Glomerular visceral epithelial cell (primary cell): ENCODE measurements at regions not wholly inside any gene's neighbourhood (a gene's known extent, or its start where the extent isn't known, plus 50 kb on each side); places are given as distances from the start of the nearest gene placed in this dataset.

Source experiments
- DNase-seq: peaks from one replicate; pipeline ENCODE4 v3.0.0-alpha.2; 2016; ENCODE audit errors: extremely low spot score

DNA sequence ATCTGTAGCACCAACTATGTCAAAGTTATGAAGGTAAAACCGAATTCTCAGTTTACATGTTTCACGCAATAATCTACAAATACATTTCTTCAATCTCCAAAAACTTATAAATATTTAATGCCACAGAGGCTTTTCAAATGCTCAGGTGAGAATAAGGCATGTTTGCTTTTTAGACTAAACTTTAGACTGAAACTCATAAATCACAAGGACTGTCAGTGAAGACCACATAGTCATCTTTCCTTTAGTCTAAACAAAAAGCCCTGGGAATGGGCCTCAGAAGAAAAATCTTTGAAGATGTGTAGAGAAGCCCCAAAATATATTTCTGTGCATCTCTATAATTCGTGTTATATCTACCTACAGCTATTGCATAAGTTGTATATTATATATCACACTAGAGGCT, 54.5 kb upstream of the DCTD start:
- no peak for DNase-seq

- DNase-seq = no peak
Measured at GRCh38 chr4:182969651-182970279, 52.6 kb upstream of the DCTD start.

DNA sequence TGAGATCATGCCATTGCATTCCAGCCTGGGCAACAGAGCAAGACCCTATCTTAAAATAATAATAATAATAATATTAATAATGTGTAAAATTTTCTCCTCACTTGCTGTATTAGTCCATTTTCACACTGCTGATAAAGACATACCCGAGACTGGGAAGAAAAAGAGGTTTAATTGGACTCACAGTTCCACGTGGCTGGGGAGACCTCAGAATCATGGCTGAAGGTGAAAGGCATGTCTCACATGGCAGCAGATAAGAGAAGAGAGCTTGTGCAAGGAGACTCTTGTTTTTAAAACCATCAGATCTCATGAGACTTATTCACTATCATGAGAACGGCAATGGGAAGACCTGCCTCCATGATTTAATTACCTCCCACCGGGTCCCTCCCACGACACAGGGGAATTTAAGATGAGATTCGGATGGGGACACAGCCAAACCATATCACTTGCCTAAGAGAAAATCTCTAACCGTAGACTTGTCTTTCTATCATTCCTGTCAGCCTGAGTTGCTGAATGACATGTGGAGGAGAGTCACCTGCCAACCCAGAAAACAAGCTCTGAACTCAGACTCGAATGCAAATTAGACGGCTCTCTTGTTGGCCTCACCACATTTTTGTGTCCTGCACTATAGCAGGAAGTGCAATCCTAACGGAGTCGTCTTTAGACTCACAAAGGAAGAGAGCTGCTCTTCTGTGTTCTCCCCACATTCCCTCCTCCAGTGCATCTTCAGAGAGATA, 51.9 kb upstream of the DCTD start:
- no peak for DNase-seq

- DNase-seq = no peak
Measured at GRCh38 chr4:182967403-182967802, 50.2 kb upstream of the DCTD start.
